SJCRH30 (cell line): ENCODE measurements at regions not wholly inside any gene's neighbourhood (a gene's known extent, or its start where the extent isn't known, plus 50 kb on each side); places are given as distances from the start of the nearest gene placed in this dataset.

Experiments used
- DNase-seq, 2 experiments: peaks; one replicate each; pipeline ENCODE4 v3.0.0-alpha.2; 2015 to 2020
- H3K27ac ChIP-seq: fragments of 250-450 bp; sonication (Bioruptor Pico); 2 replicates; pipeline ENCODE4 v1.5.1; 2020; ENCODE audit warnings: mild to moderate bottlenecking, moderate library complexity
- H3K27me3 ChIP-seq: fragments of 250-450 bp; sonication (Bioruptor Pico); 2 replicates; pipeline ENCODE4 v1.5.1; 2020; ENCODE audit warnings: mild to moderate bottlenecking, moderate library complexity
- H3K36me3 ChIP-seq: fragments of 250-450 bp; sonication (Bioruptor Pico); 2 replicates; pipeline ENCODE4 v1.5.1; 2020; ENCODE audit warnings: mild to moderate bottlenecking, moderate library complexity
- H3K4me1 ChIP-seq: fragments of 250-450 bp; sonication (Bioruptor Pico); 2 replicates; pipeline ENCODE4 v1.5.1; 2020; ENCODE audit warnings: mild to moderate bottlenecking, moderate library complexity
- H3K4me3 ChIP-seq: fragments of 250-450 bp; sonication (Bioruptor Pico); 2 replicates; pipeline ENCODE4 v1.5.1; 2020; ENCODE audit warnings: mild to moderate bottlenecking, moderate library complexity
- H3K9me3 ChIP-seq: fragments of 250-450 bp; sonication (Bioruptor Pico); replicated peaks from 2 replicates; pipeline ENCODE4 v1.5.1; 2020; ENCODE audit warnings: mild to moderate bottlenecking, moderate library complexity

- H3K4me1 ChIP-seq = no peaks in the 10 kb centered on the region
- no peak overlapping the region for H3K27ac ChIP-seq
- H3K4me3 ChIP-seq = no peak overlapping the region
- no peaks in the 10 kb centered on the region for H3K27me3 ChIP-seq
- no peaks in the 10 kb centered on the region for H3K9me3 ChIP-seq
- DNase-seq = peak in 1 of 2 experiments; percentile 16
- no peaks in the 10 kb centered on the region for H3K36me3 ChIP-seq
Measured at GRCh38 chr18:77948567-77948966, 698.9 kb downstream of the GALR1 start.

GRCh38 chr18:77949355-77949973, 699.8 kb downstream of the GALR1 start:
- Histone ChIP-seq H3K4me1 (no peaks in the 10 kb centered on the region), H3K36me3 (no peaks in the 10 kb centered on the region), H3K27ac (no peak overlapping the region), H3K9me3 (no peaks in the 10 kb centered on the region), H3K27me3 (no peaks in the 10 kb centered on the region), H3K4me3 (no peak overlapping the region)
- DNase-seq = no peak

- H3K27ac ChIP-seq = no peak overlapping the region
- no peaks in the 10 kb centered on the region for H3K9me3 ChIP-seq
- no peak overlapping the region for H3K4me3 ChIP-seq
- no peaks in the 10 kb centered on the region for H3K36me3 ChIP-seq
- H3K4me1 ChIP-seq = no peaks in the 10 kb centered on the region
- H3K27me3 ChIP-seq = no peaks in the 10 kb centered on the region
- no peak for DNase-seq
Measured at GRCh38 chr18:77959248-77959647, 709.6 kb downstream of the GALR1 start.

GRCh38 chr18:77960791-77961410, 711.3 kb downstream of the GALR1 start:
- Histone ChIP-seq H3K4me1 (no peaks in the 10 kb centered on the region), H3K4me3 (no peak overlapping the region), H3K27me3 (no peaks in the 10 kb centered on the region), H3K9me3 (no peaks in the 10 kb centered on the region), H3K36me3 (no peaks in the 10 kb centered on the region), H3K27ac (no peak overlapping the region)
- no peak for DNase-seq

GRCh38 chr18:77967071-77967470, 717.4 kb downstream of the GALR1 start:
- H3K4me1 ChIP-seq = no peaks in the 10 kb centered on the region
- no peak for DNase-seq

GRCh38 chr18:77967791-77968190, 718.1 kb downstream of the GALR1 start:
- Histone ChIP-seq H3K4me1 (no peaks in the 10 kb centered on the region), H3K36me3 (no peaks in the 10 kb centered on the region), H3K27ac (no peak overlapping the region), H3K4me3 (no peak overlapping the region), H3K27me3 (no peaks in the 10 kb centered on the region), H3K9me3 (no peaks in the 10 kb centered on the region)
- DNase-seq = no peak

More at GRCh38 chr18:77967071-77967470, 717.4 kb downstream of the GALR1 start:
- Histone ChIP-seq H3K27ac (no peak overlapping the region), H3K4me3 (no peak overlapping the region), H3K36me3 (no peaks in the 10 kb centered on the region), H3K27me3 (no peaks in the 10 kb centered on the region), H3K9me3 (no peaks in the 10 kb centered on the region)

GRCh38 chr18:77969972-77970371, 720.3 kb downstream of the GALR1 start:
- no peaks in the 10 kb centered on the region for H3K27me3 ChIP-seq
- DNase-seq = no peak
- no peak overlapping the region for H3K27ac ChIP-seq
- H3K36me3 ChIP-seq = no peaks in the 10 kb centered on the region
- no peaks in the 10 kb centered on the region for H3K4me1 ChIP-seq
- no peaks in the 10 kb centered on the region for H3K9me3 ChIP-seq
- no peak overlapping the region for H3K4me3 ChIP-seq

- Histone ChIP-seq H3K9me3 (no peaks in the 10 kb centered on the region), H3K4me1 (no peaks in the 10 kb centered on the region), H3K27ac (no peak overlapping the region), H3K36me3 (no peaks in the 10 kb centered on the region), H3K4me3 (no peak overlapping the region), H3K27me3 (no peaks in the 10 kb centered on the region)
- DNase-seq = no peak
Measured at GRCh38 chr18:77970814-77971213, 721.2 kb downstream of the GALR1 start.

- no peaks in the 10 kb centered on the region for H3K36me3 ChIP-seq
- no peaks in the 10 kb centered on the region for H3K27me3 ChIP-seq
- no peak overlapping the region for H3K27ac ChIP-seq
- H3K4me1 ChIP-seq = no peaks in the 10 kb centered on the region
- H3K4me3 ChIP-seq = no peak overlapping the region
- no peak for DNase-seq
- no peaks in the 10 kb centered on the region for H3K9me3 ChIP-seq
Measured at GRCh38 chr18:77973745-77974144, 724.1 kb downstream of the GALR1 start.

- no peaks in the 10 kb centered on the region for H3K27me3 ChIP-seq
- H3K9me3 ChIP-seq = no peaks in the 10 kb centered on the region
- H3K27ac ChIP-seq = no peak overlapping the region
- no peak overlapping the region for H3K4me3 ChIP-seq
- H3K4me1 ChIP-seq = no peaks in the 10 kb centered on the region
- no peaks in the 10 kb centered on the region for H3K36me3 ChIP-seq
- no peak for DNase-seq
Measured at GRCh38 chr18:77974329-77974728, 724.7 kb downstream of the GALR1 start.

- Histone ChIP-seq H3K27me3 (no peaks in the 10 kb centered on the region), H3K4me3 (no peak overlapping the region), H3K4me1 (no peaks in the 10 kb centered on the region), H3K27ac (no peak overlapping the region), H3K36me3 (no peaks in the 10 kb centered on the region), H3K9me3 (no peaks in the 10 kb centered on the region)
- no peak for DNase-seq
Measured at GRCh38 chr18:77977331-77977730, 727.7 kb downstream of the GALR1 start.

- no peak overlapping the region for H3K4me3 ChIP-seq
- no peak for DNase-seq
- no peaks in the 10 kb centered on the region for H3K27me3 ChIP-seq
- no peaks in the 10 kb centered on the region for H3K4me1 ChIP-seq
- H3K36me3 ChIP-seq = no peaks in the 10 kb centered on the region
- no peak overlapping the region for H3K27ac ChIP-seq
- no peaks in the 10 kb centered on the region for H3K9me3 ChIP-seq
Measured at GRCh38 chr18:77980275-77980674, 730.6 kb downstream of the GALR1 start.

- no peak overlapping the region for H3K27ac ChIP-seq
- no peaks in the 10 kb centered on the region for H3K9me3 ChIP-seq
- H3K36me3 ChIP-seq = no peaks in the 10 kb centered on the region
- no peaks in the 10 kb centered on the region for H3K4me1 ChIP-seq
- no peak for DNase-seq
- no peaks in the 10 kb centered on the region for H3K27me3 ChIP-seq
- no peak overlapping the region for H3K4me3 ChIP-seq
Measured at GRCh38 chr18:77981874-77982273, 732.2 kb downstream of the GALR1 start.

GRCh38 chr18:77983270-77983669, 733.6 kb downstream of the GALR1 start:
- Histone ChIP-seq H3K27me3 (no peaks in the 10 kb centered on the region), H3K9me3 (no peaks in the 10 kb centered on the region), H3K36me3 (no peaks in the 10 kb centered on the region), H3K4me1 (no peaks in the 10 kb centered on the region), H3K4me3 (no peak overlapping the region), H3K27ac (no peak overlapping the region)
- DNase-seq = no peak

GRCh38 chr18:77984178-77984577, 734.5 kb downstream of the GALR1 start:
- no peaks in the 10 kb centered on the region for H3K27me3 ChIP-seq
- H3K9me3 ChIP-seq = no peaks in the 10 kb centered on the region
- H3K4me1 ChIP-seq = no peaks in the 10 kb centered on the region
- no peak overlapping the region for H3K4me3 ChIP-seq
- H3K27ac ChIP-seq = no peak overlapping the region
- no peak for DNase-seq
- no peaks in the 10 kb centered on the region for H3K36me3 ChIP-seq

GRCh38 chr18:77984833-77985232, 735.2 kb downstream of the GALR1 start:
- Histone ChIP-seq H3K27ac (no peak overlapping the region), H3K4me1 (no peaks in the 10 kb centered on the region), H3K9me3 (no peaks in the 10 kb centered on the region), H3K27me3 (no peaks in the 10 kb centered on the region), H3K36me3 (no peaks in the 10 kb centered on the region), H3K4me3 (no peak overlapping the region)
- DNase-seq = no peak
